Upper lobe of right lung (tissue), 1 donor: ENCODE measurements at regions not wholly inside any gene's neighbourhood (a gene's known extent, or its start where the extent isn't known, plus 50 kb on each side); places are given as distances from the start of the nearest gene placed in this dataset.

Experiments
- ATAC-seq: fragments of 200-7000 bp; cut with Tn5 transposase; one replicate; pipeline ENCODE4 v1.9.1; 2020; ENCODE audit warnings: mild to moderate bottlenecking, moderate library complexity
- DNase-seq: peaks from one replicate; pipeline ENCODE4 v3.0.0-alpha.2; 2020
- H3K27ac ChIP-seq: fragments of 200-600 bp; one replicate; pipeline ENCODE4 v1.8.0; 2022
- H3K27me3 ChIP-seq: fragments of 200-600 bp; one replicate; pipeline ENCODE4 v1.8.0; 2022; ENCODE audit warnings: mild to moderate bottlenecking
- H3K36me3 ChIP-seq: fragments of 200-600 bp; one replicate; pipeline ENCODE4 v1.8.0; 2022
- H3K4me1 ChIP-seq: fragments of 200-600 bp; one replicate; pipeline ENCODE4 v1.8.0; 2022
- H3K4me3 ChIP-seq: fragments of 200-600 bp; one replicate; pipeline ENCODE4 v1.8.0; 2022; ENCODE audit warnings: mild to moderate bottlenecking
- H3K9me3 ChIP-seq: fragments of 200-600 bp; one replicate; pipeline ENCODE4 v1.8.0; 2022
- intact Hi-C: fragments of 100-400 bp; cut with DNase I; formaldehyde crosslinking; loops from one replicate; pipeline ENCODE4 v1.11.0; 2022
- TF ChIP-seq, protein P1 (sequence below): fragments of 200-600 bp; IDR thresholded peaks from one replicate; pipeline ENCODE4 v1.8.0; 2022; ENCODE audit warnings: antibody characterized with exemption
- donor health status: DM: no; HTN: yes; CAD: no; lungs with severe emphysema.

GRCh38 chr5:61600945-61601511 lies 269.0 kb downstream of the ZSWIM6 start:
- ATAC-seq, result no peak
- intact Hi-C loops, result no loop called here
- no peak for DNase-seq
- H3K27ac ChIP-seq, result no peak overlapping the region
- H3K27me3 ChIP-seq, result no peaks in the 10 kb centered on the region
- H3K4me1 ChIP-seq, result peaks cover 11% of the 10 kb centered on the region
- no peak overlapping the region for H3K4me3 ChIP-seq
- H3K9me3 ChIP-seq, result no peaks in the 10 kb centered on the region
- no peaks in the 10 kb centered on the region for H3K36me3 ChIP-seq
- TF ChIP-seq, protein P1, sequence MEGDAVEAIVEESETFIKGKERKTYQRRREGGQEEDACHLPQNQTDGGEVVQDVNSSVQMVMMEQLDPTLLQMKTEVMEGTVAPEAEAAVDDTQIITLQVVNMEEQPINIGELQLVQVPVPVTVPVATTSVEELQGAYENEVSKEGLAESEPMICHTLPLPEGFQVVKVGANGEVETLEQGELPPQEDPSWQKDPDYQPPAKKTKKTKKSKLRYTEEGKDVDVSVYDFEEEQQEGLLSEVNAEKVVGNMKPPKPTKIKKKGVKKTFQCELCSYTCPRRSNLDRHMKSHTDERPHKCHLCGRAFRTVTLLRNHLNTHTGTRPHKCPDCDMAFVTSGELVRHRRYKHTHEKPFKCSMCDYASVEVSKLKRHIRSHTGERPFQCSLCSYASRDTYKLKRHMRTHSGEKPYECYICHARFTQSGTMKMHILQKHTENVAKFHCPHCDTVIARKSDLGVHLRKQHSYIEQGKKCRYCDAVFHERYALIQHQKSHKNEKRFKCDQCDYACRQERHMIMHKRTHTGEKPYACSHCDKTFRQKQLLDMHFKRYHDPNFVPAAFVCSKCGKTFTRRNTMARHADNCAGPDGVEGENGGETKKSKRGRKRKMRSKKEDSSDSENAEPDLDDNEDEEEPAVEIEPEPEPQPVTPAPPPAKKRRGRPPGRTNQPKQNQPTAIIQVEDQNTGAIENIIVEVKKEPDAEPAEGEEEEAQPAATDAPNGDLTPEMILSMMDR, result no peak

- no peaks in the 10 kb centered on the region for H3K27me3 ChIP-seq
- no peak overlapping the region for H3K27ac ChIP-seq
- H3K4me1 ChIP-seq, result peaks cover 11% of the 10 kb centered on the region
- intact Hi-C loops, result no loop called here
- DNase-seq, result no peak
- ATAC-seq, result no peak
- no peak overlapping the region for H3K4me3 ChIP-seq
- no peaks in the 10 kb centered on the region for H3K36me3 ChIP-seq
- H3K9me3 ChIP-seq, result no peaks in the 10 kb centered on the region
- TF ChIP-seq, protein P1, result no peak
Observed at GRCh38 chr5:61603211-61603908, 271.3 kb downstream of the ZSWIM6 start.

GRCh38 chr5:61604076-61605025 lies 272.3 kb downstream of the ZSWIM6 start:
- Histone ChIP-seq H3K4me1 (peaks cover 11% of the 10 kb centered on the region), H3K4me3 (no peak overlapping the region), H3K9me3 (no peaks in the 10 kb centered on the region), H3K27me3 (no peaks in the 10 kb centered on the region), H3K27ac (no peak overlapping the region), H3K36me3 (no peaks in the 10 kb centered on the region)
- TF ChIP-seq, protein P1, result no peak
- DNase-seq (no peak), ATAC-seq (no peak)
- intact Hi-C loops, result no loop called here

DNA sequence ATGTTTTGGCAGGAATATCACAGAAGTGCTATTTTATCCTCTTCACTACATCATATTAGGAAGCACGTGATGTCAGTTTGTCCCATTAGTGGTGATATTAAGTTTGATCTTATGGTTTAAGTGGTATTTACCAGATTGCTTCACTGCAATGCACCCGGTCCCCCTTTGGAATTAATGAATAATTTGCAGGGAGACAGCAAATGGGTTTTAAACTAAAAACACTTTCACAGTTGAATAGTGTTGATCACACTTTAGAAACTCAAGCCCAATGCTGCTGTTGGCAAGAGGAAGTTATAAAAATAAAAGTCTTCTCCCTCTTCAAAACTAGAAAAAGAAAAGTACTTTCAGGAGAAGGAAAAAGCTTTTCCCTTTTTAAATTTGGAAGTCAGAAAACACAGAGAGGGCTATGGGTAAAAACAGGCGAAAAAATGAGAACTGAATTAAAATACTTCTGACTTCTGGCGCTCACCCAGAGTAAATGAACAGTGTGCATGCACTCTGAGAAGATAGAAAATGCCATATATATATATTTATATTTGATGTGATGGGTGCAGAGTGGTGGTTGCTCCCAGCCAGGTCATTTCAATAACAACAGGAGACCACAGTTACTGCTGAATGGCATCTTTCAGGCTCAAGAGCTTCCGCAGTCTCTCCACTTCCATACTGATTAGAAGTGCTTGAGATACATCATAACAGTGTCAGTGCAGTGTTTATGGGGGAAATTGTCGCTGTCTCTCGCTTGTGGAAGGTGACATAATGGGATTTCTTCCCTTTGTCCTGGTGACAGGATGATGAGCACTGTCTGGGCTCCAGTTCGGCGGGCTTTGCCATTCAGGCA lies 278.0 kb downstream of the ZSWIM6 start:
- intact Hi-C loops, result no loop called here
- TF ChIP-seq, protein P1, result no peak
- ATAC-seq (no peak), DNase-seq (no peak)
- H3K27me3 ChIP-seq, result no peaks in the 10 kb centered on the region
- no peak overlapping the region for H3K4me3 ChIP-seq
- no peaks in the 10 kb centered on the region for H3K36me3 ChIP-seq
- no peak overlapping the region for H3K27ac ChIP-seq
- no peaks in the 10 kb centered on the region for H3K9me3 ChIP-seq
- no peaks in the 10 kb centered on the region for H3K4me1 ChIP-seq

- intact Hi-C loops, result no loop called here
- Histone ChIP-seq H3K9me3 (no peaks in the 10 kb centered on the region), H3K27me3 (no peaks in the 10 kb centered on the region), H3K4me3 (no peak overlapping the region), H3K4me1 (no peaks in the 10 kb centered on the region), H3K36me3 (no peaks in the 10 kb centered on the region), H3K27ac (no peak overlapping the region)
- DNase-seq (no peak), ATAC-seq (no peak)
- TF ChIP-seq, protein P1, result no peak
Observed at GRCh38 chr5:61610678-61611024, 278.6 kb downstream of the ZSWIM6 start.
